CD4-positive, alpha-beta memory T cell (primary cell): ENCODE measurements at regions not wholly inside any gene's neighbourhood (a gene's known extent, or its start where the extent isn't known, plus 50 kb on each side); places are given as distances from the start of the nearest gene placed in this dataset.
A peak's percentile ranks its signal among the peaks of the same experiment; 100 is the strongest.

ENCODE experiments used
- CTCF ChIA-PET: fragments of 350-600 bp; sonication (Branson Sonifier 250); formaldehyde crosslinking; loops from one replicate; lab custom pipeline; 2021; ENCODE audit warnings: inconsistent platforms; ENCODE audit not compliant: partially characterized antibody; lab: Charles Lee
- POLR2A ChIA-PET: fragments of 350-600 bp; sonication (Branson Sonifier 250); formaldehyde crosslinking; loops from one replicate; lab custom pipeline; 2021; ENCODE audit not compliant: partially characterized antibody; lab: Charles Lee
- DNase-seq, 5 donors: peaks; one replicate each; pipeline versions ENCODE4 v3.0.0 to v3.0.0-alpha.2; 2020 to 2022; ENCODE audit warnings: mixed read lengths in 1 of 5
- H3K27ac ChIP-seq: one replicate; pipeline ENCODE4 v1.7.0; 2013; ENCODE audit warnings: low read depth, low read length
- H3K27me3 ChIP-seq: 2 replicates; pipeline ENCODE4 v1.7.0; 2013; ENCODE audit warnings: mild to moderate bottlenecking, low read length, moderate library complexity; ENCODE audit not compliant: insufficient read depth
- H3K36me3 ChIP-seq: 2 replicates; pipeline ENCODE4 v1.7.0; 2013; ENCODE audit warnings: mild to moderate bottlenecking, low read length, moderate library complexity; ENCODE audit not compliant: insufficient read depth
- H3K4me1 ChIP-seq: 2 replicates; pipeline ENCODE4 v1.7.0; 2013; ENCODE audit warnings: mild to moderate bottlenecking, low read length, moderate library complexity; ENCODE audit not compliant: insufficient read depth
- H3K4me3 ChIP-seq, 2 donors: one replicate each; pipeline ENCODE4 v1.7.0; 2013; ENCODE audit warnings: low read length in 2 of 2, mild to moderate bottlenecking in 1 of 2
- H3K9me3 ChIP-seq, 2 donors: one replicate each; pipeline ENCODE4 v1.7.0; 2013; ENCODE audit warnings: low read length in 2 of 2, control low read depth in 1 of 2; ENCODE audit not compliant: control insufficient read depth in 1 of 2
- H3K27ac Mint-ChIP-seq, 7 donors: one replicate each; pipeline ENCODE4 v1.8.0; 2020 to 2021; ENCODE audit warnings: mixed read lengths in 7 of 7, mild to moderate bottlenecking in 6 of 7, inconsistent platforms in 3 of 7, moderate library complexity in 3 of 7
- H3K27me3 Mint-ChIP-seq, 2 donors: one replicate each; pipeline ENCODE4 v1.8.0; 2020 to 2021; ENCODE audit warnings: mixed read lengths in 2 of 2
- H3K36me3 Mint-ChIP-seq, 2 donors: one replicate each; pipeline ENCODE4 v1.8.0; 2020 to 2021; ENCODE audit warnings: mixed read lengths in 2 of 2, inconsistent platforms in 1 of 2, mild to moderate bottlenecking in 1 of 2
- H3K4me1 Mint-ChIP-seq, 4 donors: one replicate each; pipeline ENCODE4 v1.8.0; 2020 to 2021; ENCODE audit warnings: mixed read lengths in 4 of 4, mild to moderate bottlenecking in 1 of 4
- H3K4me3 Mint-ChIP-seq, 8 donors: one replicate each; pipeline ENCODE4 v1.8.0; 2020 to 2021; ENCODE audit warnings: mixed read lengths in 8 of 8, mild to moderate bottlenecking in 7 of 8, moderate library complexity in 6 of 8, inconsistent platforms in 3 of 8
- H3K9me3 Mint-ChIP-seq, 8 donors: one replicate each; pipeline ENCODE4 v1.8.0; 2020 to 2021; ENCODE audit warnings: mixed read lengths in 8 of 8, mild to moderate bottlenecking in 5 of 8, inconsistent platforms in 3 of 8, moderate library complexity in 1 of 8
- intact Hi-C: fragments of 100-400 bp; cut with micrococcal nuclease; formaldehyde crosslinking; loops from one replicate; pipeline ENCODE4 v1.15.1; 2023

- H3K36me3 Mint-ChIP-seq: no peaks in the 10 kb centered on the region
- DNase-seq: no peak
- Histone ChIP-seq H3K36me3 (no peaks in the 10 kb centered on the region), H3K4me3 (no peak overlapping the region), H3K4me1 (no peaks in the 10 kb centered on the region), H3K27me3 (no peaks in the 10 kb centered on the region), H3K27ac (no peak overlapping the region), H3K9me3 (no peaks in the 10 kb centered on the region)
- ChIA-PET CTCF (no interaction called here), POLR2A (no interaction called here)
- H3K27ac Mint-ChIP-seq: no peak overlapping the region
- peak overlapping the region in 6 of 8 donors; percentile 4 to 44 (median 20) for H3K4me3 Mint-ChIP-seq
- intact Hi-C loops: no loop called here
- peaks cover 8 to 23% (median 15%) of the 10 kb centered on the region in 4 donors for H3K4me1 Mint-ChIP-seq
- no peaks in the 10 kb centered on the region for H3K27me3 Mint-ChIP-seq
- H3K9me3 Mint-ChIP-seq: peaks cover 0 to 4% (median under 1%) of the 10 kb centered on the region in 8 donors
Observed at GRCh38 chr6:119467488-119468081, 118.0 kb upstream of the MAN1A1 start.

- H3K27me3 Mint-ChIP-seq: no peaks in the 10 kb centered on the region
- peaks cover 0 to 2% (median 2%) of the 10 kb centered on the region in 8 donors for H3K9me3 Mint-ChIP-seq
- H3K4me1 ChIP-seq: no peaks in the 10 kb centered on the region
- CTCF ChIA-PET: no interaction called here
- H3K36me3 Mint-ChIP-seq: no peaks in the 10 kb centered on the region
- peak overlapping the region in 1 of 7 donors; percentile 19 for H3K27ac Mint-ChIP-seq
- POLR2A ChIA-PET: no interaction called here
- no peak for DNase-seq
- no peak overlapping the region for H3K4me3 ChIP-seq
- H3K9me3 ChIP-seq: no peaks in the 10 kb centered on the region
- H3K27ac ChIP-seq: no peak overlapping the region
- intact Hi-C loops: no loop called here
- H3K36me3 ChIP-seq: no peaks in the 10 kb centered on the region
- peaks cover 8 to 23% (median 14%) of the 10 kb centered on the region in 4 donors for H3K4me1 Mint-ChIP-seq
- peak overlapping the region in 1 of 8 donors; percentile 28 for H3K4me3 Mint-ChIP-seq
- no peaks in the 10 kb centered on the region for H3K27me3 ChIP-seq
Observed at GRCh38 chr6:119466226-119466625, 116.7 kb upstream of the MAN1A1 start.

- POLR2A ChIA-PET: no interaction called here
- H3K4me1 ChIP-seq: no peaks in the 10 kb centered on the region
- H3K36me3 Mint-ChIP-seq: no peaks in the 10 kb centered on the region
- H3K4me3 Mint-ChIP-seq: no peak overlapping the region
- DNase-seq: no peak
- H3K9me3 ChIP-seq: no peaks in the 10 kb centered on the region
- H3K9me3 Mint-ChIP-seq: peaks cover 0 to 10% (median 4%) of the 10 kb centered on the region in 8 donors
- no peak overlapping the region for H3K4me3 ChIP-seq
- H3K36me3 ChIP-seq: no peaks in the 10 kb centered on the region
- CTCF ChIA-PET: interaction anchor here (0.8 kb wide), 1 partner anchor 334 kb away, joined by 4 read pairs; no protein-coding TSS in a partner anchor
- no peaks in the 10 kb centered on the region for H3K27me3 ChIP-seq
- no peak overlapping the region for H3K27ac Mint-ChIP-seq
- no peak overlapping the region for H3K27ac ChIP-seq
- H3K4me1 Mint-ChIP-seq: peaks cover 8 to 16% (median 12%) of the 10 kb centered on the region in 4 donors
- intact Hi-C loops: no loop called here
- H3K27me3 Mint-ChIP-seq: no peaks in the 10 kb centered on the region
Observed at GRCh38 chr6:119463081-119463626, 113.6 kb upstream of the MAN1A1 start.

GRCh38 chr6:119461187-119461586, 111.6 kb upstream of the MAN1A1 start:
- H3K9me3 ChIP-seq: no peaks in the 10 kb centered on the region
- intact Hi-C loops: no loop called here
- H3K4me1 Mint-ChIP-seq: peaks cover 2 to 4% (median 4%) of the 10 kb centered on the region in 4 donors
- no peaks in the 10 kb centered on the region for H3K27me3 ChIP-seq
- DNase-seq: no peak
- no peak overlapping the region for H3K4me3 ChIP-seq
- ChIA-PET POLR2A (no interaction called here), CTCF (no interaction called here)
- H3K4me3 Mint-ChIP-seq: no peak overlapping the region
- no peaks in the 10 kb centered on the region for H3K4me1 ChIP-seq
- no peak overlapping the region for H3K27ac ChIP-seq
- no peaks in the 10 kb centered on the region for H3K36me3 Mint-ChIP-seq
- peaks cover 0 to 10% (median 4%) of the 10 kb centered on the region in 8 donors for H3K9me3 Mint-ChIP-seq
- no peak overlapping the region for H3K27ac Mint-ChIP-seq
- H3K36me3 ChIP-seq: no peaks in the 10 kb centered on the region
- peaks cover 0 to 2% of the 10 kb centered on the region in 2 donors for H3K27me3 Mint-ChIP-seq

- H3K27ac ChIP-seq: no peak overlapping the region
- H3K36me3 ChIP-seq: no peaks in the 10 kb centered on the region
- Mint-ChIP-seq H3K27ac (no peak overlapping the region), H3K4me1 (peaks cover 0 to 4% (median 4%) of the 10 kb centered on the region in 4 donors), H3K27me3 (peaks cover 0 to 2% of the 10 kb centered on the region in 2 donors), H3K9me3 (peaks cover 0 to 10% (median 4%) of the 10 kb centered on the region in 8 donors), H3K36me3 (no peaks in the 10 kb centered on the region), H3K4me3 (no peak overlapping the region)
- H3K27me3 ChIP-seq: no peaks in the 10 kb centered on the region
- H3K9me3 ChIP-seq: no peaks in the 10 kb centered on the region
- ChIA-PET CTCF (no interaction called here), POLR2A (no interaction called here)
- H3K4me3 ChIP-seq: no peak overlapping the region
- no peaks in the 10 kb centered on the region for H3K4me1 ChIP-seq
- intact Hi-C loops: no loop called here
- no peak for DNase-seq
Observed at GRCh38 chr6:119459207-119459974, 109.8 kb upstream of the MAN1A1 start.

- H3K36me3 Mint-ChIP-seq: no peaks in the 10 kb centered on the region
- H3K4me3 Mint-ChIP-seq: no peak overlapping the region
- H3K27me3 ChIP-seq: no peaks in the 10 kb centered on the region
- CTCF ChIA-PET: no interaction called here
- peaks cover 0 to 7% (median 0%) of the 10 kb centered on the region in 8 donors for H3K9me3 Mint-ChIP-seq
- H3K27ac ChIP-seq: no peak overlapping the region
- H3K36me3 ChIP-seq: no peaks in the 10 kb centered on the region
- H3K4me3 ChIP-seq: no peak overlapping the region
- no peaks in the 10 kb centered on the region for H3K9me3 ChIP-seq
- no peaks in the 10 kb centered on the region for H3K4me1 ChIP-seq
- H3K27me3 Mint-ChIP-seq: peaks cover 0 to 7% of the 10 kb centered on the region in 2 donors
- H3K27ac Mint-ChIP-seq: no peak overlapping the region
- POLR2A ChIA-PET: no interaction called here
- intact Hi-C loops: no loop called here
- no peaks in the 10 kb centered on the region for H3K4me1 Mint-ChIP-seq
- no peak for DNase-seq
Observed at GRCh38 chr6:119454714-119455113, 105.2 kb upstream of the MAN1A1 start.
